ENCODE measurements at regions not wholly inside any gene's neighbourhood (a gene's known extent, or its start where the extent isn't known, plus 50 kb on each side); places are given as distances from the start of the nearest gene placed in this dataset.

GRCh38 chr11:28763151-28763550, 655.0 kb downstream of the METTL15 start (continued):
- no peak for TF ChIP-seq TSHZ2 (CRISPR knock-in tag; IDR thresholded peaks at IDR 0.05)
- TF ChIP-seq, protein P1, sequence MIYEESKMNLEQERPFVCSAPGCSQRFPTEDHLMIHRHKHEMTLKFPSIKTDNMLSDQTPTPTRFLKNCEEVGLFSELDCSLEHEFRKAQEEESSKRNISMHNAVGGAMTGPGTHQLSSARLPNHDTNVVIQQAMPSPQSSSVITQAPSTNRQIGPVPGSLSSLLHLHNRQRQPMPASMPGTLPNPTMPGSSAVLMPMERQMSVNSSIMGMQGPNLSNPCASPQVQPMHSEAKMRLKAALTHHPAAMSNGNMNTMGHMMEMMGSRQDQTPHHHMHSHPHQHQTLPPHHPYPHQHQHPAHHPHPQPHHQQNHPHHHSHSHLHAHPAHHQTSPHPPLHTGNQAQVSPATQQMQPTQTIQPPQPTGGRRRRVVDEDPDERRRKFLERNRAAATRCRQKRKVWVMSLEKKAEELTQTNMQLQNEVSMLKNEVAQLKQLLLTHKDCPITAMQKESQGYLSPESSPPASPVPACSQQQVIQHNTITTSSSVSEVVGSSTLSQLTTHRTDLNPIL (CRISPR knock-in tag; IDR thresholded peaks at IDR 0.05; ENCODE audit: low read depth), result no peak

GRCh38 chr11:28760676-28761390, 652.6 kb downstream of the METTL15 start:
- ATAC-seq, result no peak
- TF ChIP-seq RARB (CRISPR knock-in tag; IDR thresholded peaks at IDR 0.05), result no peak
- TF ChIP-seq CSRNP3 (CRISPR knock-in tag; IDR thresholded peaks at IDR 0.05), result no peak

DNA sequence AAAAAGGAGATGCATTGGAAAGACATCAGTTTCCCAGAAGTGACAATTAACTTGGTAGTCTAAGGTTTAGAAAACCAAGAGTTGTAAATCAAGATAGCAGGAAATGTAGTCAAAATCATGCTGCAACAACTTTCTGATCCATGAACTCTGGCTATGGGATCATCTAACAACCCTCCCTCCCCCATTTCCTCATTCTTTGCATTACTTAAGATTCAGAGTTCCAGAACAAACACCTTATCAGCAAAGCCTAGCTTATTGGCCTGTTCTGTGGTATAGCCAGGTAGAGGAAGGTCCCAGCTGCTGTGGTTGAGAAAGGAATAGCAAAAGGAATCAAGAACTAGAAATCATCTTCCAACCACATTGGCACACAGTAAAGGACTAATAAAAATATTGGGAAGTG, 651.1 kb downstream of the METTL15 start:
- no peak for ATAC-seq
- TF ChIP-seq ZNF565 (CRISPR knock-in tag; conservative IDR thresholded peaks at IDR 0.05; ENCODE audit: low read depth) (no peak), ZC3H10 (CRISPR knock-in tag; IDR thresholded peaks at IDR 0.05) (no peak), RARB (CRISPR knock-in tag; IDR thresholded peaks at IDR 0.05) (no peak), CSDC2 (CRISPR knock-in tag; IDR thresholded peaks at IDR 0.05) (no peak), ARNTL (CRISPR knock-in tag; IDR thresholded peaks at IDR 0.05; ENCODE audit: borderline replicate concordance, low read depth) (no peak), BACH2 (CRISPR knock-in tag; IDR thresholded peaks at IDR 0.05; ENCODE audit: borderline replicate concordance) (no peak), SNAI2 (CRISPR knock-in tag; IDR thresholded peaks at IDR 0.05) (no peak), PATZ1 (CRISPR knock-in tag; IDR thresholded peaks at IDR 0.05; ENCODE audit: borderline replicate concordance) (no peak), GLIS3 (CRISPR knock-in tag; IDR thresholded peaks at IDR 0.05) (no peak), ZFP30 (CRISPR knock-in tag; IDR thresholded peaks at IDR 0.05) (no peak), CSRNP3 (CRISPR knock-in tag; IDR thresholded peaks at IDR 0.05) (no peak), ZNF70 (CRISPR knock-in tag; IDR thresholded peaks at IDR 0.05) (no peak), ESRRG (CRISPR knock-in tag; IDR thresholded peaks at IDR 0.05) (no peak), ZFP3 (CRISPR knock-in tag; IDR thresholded peaks at IDR 0.05) (no peak)

- peak; percentile 82 for ATAC-seq
- TF ChIP-seq ZNF565 (CRISPR knock-in tag; conservative IDR thresholded peaks at IDR 0.05; ENCODE audit: low read depth) (no peak), ISL1 (CRISPR knock-in tag; IDR thresholded peaks at IDR 0.05) (peak; percentile 83), TSHZ2 (CRISPR knock-in tag; IDR thresholded peaks at IDR 0.05) (no peak), ZFP3 (CRISPR knock-in tag; IDR thresholded peaks at IDR 0.05) (no peak)
- TF ChIP-seq, protein P2, sequence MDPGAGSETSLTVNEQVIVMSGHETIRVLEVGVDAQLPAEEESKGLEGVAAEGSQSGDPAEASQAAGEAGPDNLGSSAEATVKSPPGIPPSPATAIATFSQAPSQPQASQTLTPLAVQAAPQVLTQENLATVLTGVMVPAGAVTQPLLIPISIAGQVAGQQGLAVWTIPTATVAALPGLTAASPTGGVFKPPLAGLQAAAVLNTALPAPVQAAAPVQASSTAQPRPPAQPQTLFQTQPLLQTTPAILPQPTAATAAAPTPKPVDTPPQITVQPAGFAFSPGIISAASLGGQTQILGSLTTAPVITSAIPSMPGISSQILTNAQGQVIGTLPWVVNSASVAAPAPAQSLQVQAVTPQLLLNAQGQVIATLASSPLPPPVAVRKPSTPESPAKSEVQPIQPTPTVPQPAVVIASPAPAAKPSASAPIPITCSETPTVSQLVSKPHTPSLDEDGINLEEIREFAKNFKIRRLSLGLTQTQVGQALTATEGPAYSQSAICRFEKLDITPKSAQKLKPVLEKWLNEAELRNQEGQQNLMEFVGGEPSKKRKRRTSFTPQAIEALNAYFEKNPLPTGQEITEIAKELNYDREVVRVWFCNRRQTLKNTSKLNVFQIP (CRISPR knock-in tag; IDR thresholded peaks at IDR 0.05; ENCODE audit: borderline replicate concordance, low read depth), result no peak
Observed at GRCh38 chr11:28757725-28758515, 649.7 kb downstream of the METTL15 start.
